ENCODE measurements at regions not wholly inside any gene's neighbourhood (a gene's known extent, or its start where the extent isn't known, plus 50 kb on each side); places are given as distances from the start of the nearest gene placed in this dataset.

- TF ChIP-seq CTCF (IDR thresholded peaks at IDR 0.05): no peak
- H3K4me3 ChIP-seq: no peak overlapping the region
- intact Hi-C loops (cut with DNase I, micrococcal nuclease): no loop called here
- no peak for DNase-seq
- no peaks in the 10 kb centered on the region for H3K9me3 ChIP-seq
- no peaks in the 10 kb centered on the region for H3K4me1 ChIP-seq (ENCODE audit: low read depth)
- ATAC-seq: no peak
- H3K36me3 ChIP-seq (ENCODE audit: low read depth): no peaks in the 10 kb centered on the region
Measured at GRCh38 chr10:123421461-123421860, 244.7 kb upstream of the GPR26 start.

GRCh38 chr10:123422261-123422660 is 243.9 kb upstream of the GPR26 start:
- DNase-seq: no peak
- TF ChIP-seq CTCF (IDR thresholded peaks at IDR 0.05): no peak
- Histone ChIP-seq H3K9me3 (no peaks in the 10 kb centered on the region), H3K4me1 (ENCODE audit: low read depth) (no peaks in the 10 kb centered on the region), H3K4me3 (no peak overlapping the region), H3K36me3 (ENCODE audit: low read depth) (no peaks in the 10 kb centered on the region)
- no peak for ATAC-seq
- intact Hi-C loops (cut with DNase I, micrococcal nuclease): no loop called here

- Histone ChIP-seq H3K36me3 (ENCODE audit: low read depth) (no peaks in the 10 kb centered on the region), H3K4me3 (no peak overlapping the region), H3K9me3 (no peaks in the 10 kb centered on the region), H3K4me1 (ENCODE audit: low read depth) (no peaks in the 10 kb centered on the region)
- TF ChIP-seq CTCF (IDR thresholded peaks at IDR 0.05): no peak
- DNase-seq: no peak
- no peak for ATAC-seq
- intact Hi-C loops (cut with DNase I, micrococcal nuclease): no loop called here
Measured at GRCh38 chr10:123424537-123424936, 241.6 kb upstream of the GPR26 start.

- intact Hi-C loops (cut with DNase I, micrococcal nuclease): no loop called here
- no peaks in the 10 kb centered on the region for H3K9me3 ChIP-seq
- TF ChIP-seq CTCF (IDR thresholded peaks at IDR 0.05): no peak
- ATAC-seq (no peak), DNase-seq (no peak)
- H3K4me1 ChIP-seq (ENCODE audit: low read depth): no peaks in the 10 kb centered on the region
- no peaks in the 10 kb centered on the region for H3K36me3 ChIP-seq (ENCODE audit: low read depth)
- H3K4me3 ChIP-seq: no peak overlapping the region
Measured at GRCh38 chr10:123425680-123426079, 240.5 kb upstream of the GPR26 start.

GRCh38 chr10:123427165-123427786 is 238.9 kb upstream of the GPR26 start:
- intact Hi-C loops (cut with DNase I, micrococcal nuclease): no loop called here
- H3K4me1 ChIP-seq (ENCODE audit: low read depth): no peaks in the 10 kb centered on the region
- H3K36me3 ChIP-seq (ENCODE audit: low read depth): no peaks in the 10 kb centered on the region
- no peaks in the 10 kb centered on the region for H3K9me3 ChIP-seq
- H3K4me3 ChIP-seq: no peak overlapping the region
- ATAC-seq: no peak
- DNase-seq: no peak
- no peak for TF ChIP-seq CTCF (IDR thresholded peaks at IDR 0.05)

- Histone ChIP-seq H3K36me3 (ENCODE audit: low read depth) (no peaks in the 10 kb centered on the region), H3K9me3 (no peaks in the 10 kb centered on the region), H3K4me3 (no peak overlapping the region), H3K4me1 (ENCODE audit: low read depth) (no peaks in the 10 kb centered on the region)
- no peak for DNase-seq
- TF ChIP-seq CTCF (IDR thresholded peaks at IDR 0.05): no peak
- no peak for ATAC-seq
- intact Hi-C loops (cut with DNase I, micrococcal nuclease): no loop called here
Measured at GRCh38 chr10:123428391-123428790, 237.8 kb upstream of the GPR26 start.
